Uterus (tissue), 2 donors: ENCODE measurements at regions not wholly inside any gene's neighbourhood (a gene's known extent, or its start where the extent isn't known, plus 50 kb on each side); places are given as distances from the start of the nearest gene placed in this dataset.

Source experiments
- CTCF ChIP-seq, 4 experiments: fragments of 200-600 bp in 2 of 4; fragments of 450-650 bp in 2 of 4; sonication (generic) in 2 of 4; IDR thresholded peaks; one replicate each; pipeline ENCODE4 v1.5.1; 2016 to 2019; ENCODE audit warnings: antibody characterized with exemption in 4 of 4, mild to moderate bottlenecking in 2 of 4, moderate library complexity in 1 of 4
- POLR2A ChIP-seq, 2 donors: fragments of 450-650 bp; IDR thresholded peaks; one replicate each; pipeline ENCODE4 v1.6.1; 2016; ENCODE audit warnings: antibody characterized with exemption in 2 of 2, mild to moderate bottlenecking in 1 of 2, moderate library complexity in 1 of 2

- no peak for TF ChIP-seq CTCF (IDR thresholded peaks at IDR 0.05)
- TF ChIP-seq POLR2A (IDR thresholded peaks at IDR 0.05) = no peak
Measured at GRCh38 chr2:226274143-226274542, 525.5 kb downstream of the IRS1 start.
